ENCODE measurements at regions not wholly inside any gene's neighbourhood (a gene's known extent, or its start where the extent isn't known, plus 50 kb on each side); places are given as distances from the start of the nearest gene placed in this dataset.

DNA sequence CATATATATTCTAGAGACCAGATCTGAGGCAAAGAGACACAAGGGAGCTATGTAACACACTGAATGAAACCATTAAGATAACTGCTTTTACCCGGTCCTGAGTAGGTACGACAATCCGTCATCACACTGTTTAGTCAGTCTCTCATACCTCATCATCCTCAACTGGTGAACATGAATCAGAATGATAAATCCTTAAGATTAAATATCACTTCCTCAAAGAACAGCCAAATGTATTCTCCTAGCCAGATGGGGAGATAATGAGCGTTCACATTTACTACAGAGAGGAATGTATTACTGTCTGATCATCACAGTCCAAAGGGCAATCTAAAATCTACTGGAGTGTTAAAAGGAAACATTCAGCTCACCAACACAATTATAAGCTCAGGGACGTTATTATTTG is 319.4 kb upstream of the STAC start:
- H3K9ac ChIP-seq (ENCODE audit: low read length), result no peak overlapping the region
- H3K4me3 ChIP-seq (ENCODE audit: low read length), result no peak overlapping the region
- H3K4me1 ChIP-seq (ENCODE audit: low read length), result no peaks in the 10 kb centered on the region
- H3K9me2 ChIP-seq (replicated peaks; ENCODE audit: insufficient read depth, low read length), result no peaks in the 10 kb centered on the region
- H3K27ac ChIP-seq (ENCODE audit: low read length), result no peak overlapping the region
- H3K36me3 ChIP-seq (replicated peaks; ENCODE audit: insufficient read depth, low read length), result no peaks in the 10 kb centered on the region
- H3F3A ChIP-seq (ENCODE audit: insufficient read depth, low read length), result no peaks in the 10 kb centered on the region
- no peak overlapping the region for H3K4me2 ChIP-seq (ENCODE audit: low read depth, low read length)
- H3K9me3 ChIP-seq (replicated peaks; ENCODE audit: insufficient read depth, low read length), result no peaks in the 10 kb centered on the region
- H4K20me1 ChIP-seq (ENCODE audit: insufficient read depth, low read length), result no peaks in the 10 kb centered on the region
- no peak for TF ChIP-seq EZH2 (optimal IDR thresholded peaks at IDR 0.05; ENCODE audit: low read depth, low read length)
- no peak for TF ChIP-seq EZH2phosphoT487 (IDR thresholded peaks at IDR 0.05; ENCODE audit: low read length)
- TF ChIP-seq, protein P1, sequence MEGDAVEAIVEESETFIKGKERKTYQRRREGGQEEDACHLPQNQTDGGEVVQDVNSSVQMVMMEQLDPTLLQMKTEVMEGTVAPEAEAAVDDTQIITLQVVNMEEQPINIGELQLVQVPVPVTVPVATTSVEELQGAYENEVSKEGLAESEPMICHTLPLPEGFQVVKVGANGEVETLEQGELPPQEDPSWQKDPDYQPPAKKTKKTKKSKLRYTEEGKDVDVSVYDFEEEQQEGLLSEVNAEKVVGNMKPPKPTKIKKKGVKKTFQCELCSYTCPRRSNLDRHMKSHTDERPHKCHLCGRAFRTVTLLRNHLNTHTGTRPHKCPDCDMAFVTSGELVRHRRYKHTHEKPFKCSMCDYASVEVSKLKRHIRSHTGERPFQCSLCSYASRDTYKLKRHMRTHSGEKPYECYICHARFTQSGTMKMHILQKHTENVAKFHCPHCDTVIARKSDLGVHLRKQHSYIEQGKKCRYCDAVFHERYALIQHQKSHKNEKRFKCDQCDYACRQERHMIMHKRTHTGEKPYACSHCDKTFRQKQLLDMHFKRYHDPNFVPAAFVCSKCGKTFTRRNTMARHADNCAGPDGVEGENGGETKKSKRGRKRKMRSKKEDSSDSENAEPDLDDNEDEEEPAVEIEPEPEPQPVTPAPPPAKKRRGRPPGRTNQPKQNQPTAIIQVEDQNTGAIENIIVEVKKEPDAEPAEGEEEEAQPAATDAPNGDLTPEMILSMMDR (IDR thresholded peaks at IDR 0.05; ENCODE audit: low read length), result no peak
- no peaks in the 10 kb centered on the region for H3K27me3 ChIP-seq (replicated peaks; ENCODE audit: insufficient read depth, low read length)
- H2AFZ ChIP-seq (ENCODE audit: low read length), result no peak overlapping the region
- H3K79me2 ChIP-seq (ENCODE audit: low read length), result no peaks in the 10 kb centered on the region
- DNase-seq, result no peak

DNA sequence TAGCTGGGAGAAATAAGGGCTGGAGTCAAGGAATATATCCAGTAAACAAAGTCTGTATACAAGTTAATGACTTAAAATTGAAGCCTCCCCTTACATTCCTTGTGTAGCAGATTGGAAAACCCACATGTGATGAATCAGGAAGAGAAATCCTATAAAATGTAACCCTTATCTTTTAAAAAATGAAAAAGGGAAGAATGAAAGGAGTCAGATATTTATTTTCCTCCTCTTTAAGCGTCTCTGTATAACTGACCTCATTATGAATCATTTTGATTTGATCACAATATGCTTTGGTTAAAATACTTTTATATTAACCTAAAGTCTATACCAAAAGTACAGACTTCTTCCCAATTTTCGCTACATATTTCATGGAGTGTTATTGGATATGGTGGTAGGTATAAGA is 316.3 kb upstream of the STAC start:
- Histone ChIP-seq H3K9me2 (replicated peaks; ENCODE audit: insufficient read depth, low read length) (no peaks in the 10 kb centered on the region), H3K9ac (ENCODE audit: low read length) (no peak overlapping the region), H3K36me3 (replicated peaks; ENCODE audit: insufficient read depth, low read length) (no peaks in the 10 kb centered on the region), H2AFZ (ENCODE audit: low read length) (no peak overlapping the region), H3K79me2 (ENCODE audit: low read length) (no peaks in the 10 kb centered on the region), H3K27me3 (replicated peaks; ENCODE audit: insufficient read depth, low read length) (no peaks in the 10 kb centered on the region), H3K9me3 (replicated peaks; ENCODE audit: insufficient read depth, low read length) (no peaks in the 10 kb centered on the region), H3K4me2 (ENCODE audit: low read depth, low read length) (no peak overlapping the region), H3K27ac (ENCODE audit: low read length) (no peak overlapping the region), H4K20me1 (ENCODE audit: insufficient read depth, low read length) (no peaks in the 10 kb centered on the region), H3K4me1 (ENCODE audit: low read length) (no peaks in the 10 kb centered on the region), H3F3A (ENCODE audit: insufficient read depth, low read length) (no peaks in the 10 kb centered on the region), H3K4me3 (ENCODE audit: low read length) (no peak overlapping the region)
- TF ChIP-seq EZH2 (optimal IDR thresholded peaks at IDR 0.05; ENCODE audit: low read depth, low read length), result no peak
- no peak for TF ChIP-seq EZH2phosphoT487 (IDR thresholded peaks at IDR 0.05; ENCODE audit: low read length)
- TF ChIP-seq, protein P1 (IDR thresholded peaks at IDR 0.05; ENCODE audit: low read length), result no peak
- DNase-seq, result no peak

DNA sequence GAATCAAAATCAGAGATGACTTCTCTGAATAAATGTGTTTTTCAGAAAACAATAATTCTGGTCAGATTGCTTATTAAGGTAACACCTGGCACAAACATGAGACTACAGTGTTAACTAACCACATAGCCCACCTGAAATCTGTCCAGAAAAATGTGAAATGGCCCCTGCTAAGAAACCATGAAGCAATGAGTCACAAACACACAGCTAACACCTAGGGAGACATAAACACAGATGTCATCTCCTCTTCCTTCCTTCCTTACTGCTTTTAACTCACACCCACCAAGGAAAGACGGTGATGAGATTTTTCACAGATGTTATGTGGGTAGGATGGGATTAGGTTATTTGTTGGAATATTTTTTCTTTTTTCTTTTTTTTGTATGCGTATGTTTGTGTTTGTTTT is 315.0 kb upstream of the STAC start:
- Histone ChIP-seq H3K27ac (ENCODE audit: low read length) (no peak overlapping the region), H3K9ac (ENCODE audit: low read length) (no peak overlapping the region), H3K9me3 (replicated peaks; ENCODE audit: insufficient read depth, low read length) (no peaks in the 10 kb centered on the region), H3K9me2 (replicated peaks; ENCODE audit: insufficient read depth, low read length) (no peaks in the 10 kb centered on the region), H4K20me1 (ENCODE audit: insufficient read depth, low read length) (no peaks in the 10 kb centered on the region), H3K79me2 (ENCODE audit: low read length) (no peaks in the 10 kb centered on the region), H3K4me2 (ENCODE audit: low read depth, low read length) (no peak overlapping the region), H3F3A (ENCODE audit: insufficient read depth, low read length) (no peaks in the 10 kb centered on the region), H3K4me1 (ENCODE audit: low read length) (no peaks in the 10 kb centered on the region), H3K36me3 (replicated peaks; ENCODE audit: insufficient read depth, low read length) (no peaks in the 10 kb centered on the region), H2AFZ (ENCODE audit: low read length) (no peak overlapping the region), H3K4me3 (ENCODE audit: low read length) (no peak overlapping the region), H3K27me3 (replicated peaks; ENCODE audit: insufficient read depth, low read length) (no peaks in the 10 kb centered on the region)
- TF ChIP-seq EZH2phosphoT487 (IDR thresholded peaks at IDR 0.05; ENCODE audit: low read length), result no peak
- TF ChIP-seq, protein P1 (IDR thresholded peaks at IDR 0.05; ENCODE audit: low read length), result no peak
- TF ChIP-seq EZH2 (optimal IDR thresholded peaks at IDR 0.05; ENCODE audit: low read depth, low read length), result no peak
- no peak for DNase-seq
